ENCODE measurements at regions not wholly inside any gene's neighbourhood (a gene's known extent, or its start where the extent isn't known, plus 50 kb on each side); places are given as distances from the start of the nearest gene placed in this dataset.

DNA sequence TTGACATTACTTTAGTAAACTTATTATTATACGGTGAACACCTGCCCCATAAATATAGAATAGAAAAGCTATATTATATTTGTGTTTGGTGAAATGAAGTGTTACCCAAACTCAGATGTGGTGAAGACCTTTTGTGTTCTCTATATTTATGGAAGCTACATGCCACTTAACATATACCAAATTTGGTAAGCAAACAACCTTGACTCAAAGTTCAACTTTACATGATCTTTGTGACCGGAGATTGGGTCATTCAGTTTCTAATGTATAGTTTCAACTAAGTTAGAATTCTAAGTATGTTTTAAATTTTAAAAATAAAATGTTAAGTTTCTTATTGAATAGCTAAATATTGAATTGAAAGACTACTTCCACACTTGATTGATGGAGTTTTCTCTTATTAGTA lies 288.6 kb upstream of the SEMA3D start:
- Histone ChIP-seq H3K27ac (ENCODE audit: low read depth in 1 of 2, low read length in 2 of 2) (no peak overlapping the region), H3K27me3 (ENCODE audit: control insufficient read depth in 4 of 4, insufficient read depth in 4 of 4, low read length in 3 of 4) (peaks cover 0 to 3% (median 0%) of the 10 kb centered on the region in 4 donors), H3K36me3 (ENCODE audit: control insufficient read depth in 4 of 4, insufficient read depth in 3 of 4, low read depth in 1 of 4, low read length in 3 of 4) (no peaks in the 10 kb centered on the region), H3K9me3 (ENCODE audit: control insufficient read depth in 4 of 4, low read length in 3 of 4) (no peaks in the 10 kb centered on the region), H3K9ac (ENCODE audit: low read depth in 1 of 2, low read length in 2 of 2) (no peak overlapping the region), H3K4me3 (ENCODE audit: low read depth in 1 of 3, low read length in 3 of 3) (no peak overlapping the region), H3K4me1 (ENCODE audit: control insufficient read depth in 4 of 4, insufficient read depth in 4 of 4, low read length in 3 of 4) (no peaks in the 10 kb centered on the region)
- WGBS = 80% methylated on average over 2 of the region's 2 CpGs
- TF ChIP-seq, protein P1, sequence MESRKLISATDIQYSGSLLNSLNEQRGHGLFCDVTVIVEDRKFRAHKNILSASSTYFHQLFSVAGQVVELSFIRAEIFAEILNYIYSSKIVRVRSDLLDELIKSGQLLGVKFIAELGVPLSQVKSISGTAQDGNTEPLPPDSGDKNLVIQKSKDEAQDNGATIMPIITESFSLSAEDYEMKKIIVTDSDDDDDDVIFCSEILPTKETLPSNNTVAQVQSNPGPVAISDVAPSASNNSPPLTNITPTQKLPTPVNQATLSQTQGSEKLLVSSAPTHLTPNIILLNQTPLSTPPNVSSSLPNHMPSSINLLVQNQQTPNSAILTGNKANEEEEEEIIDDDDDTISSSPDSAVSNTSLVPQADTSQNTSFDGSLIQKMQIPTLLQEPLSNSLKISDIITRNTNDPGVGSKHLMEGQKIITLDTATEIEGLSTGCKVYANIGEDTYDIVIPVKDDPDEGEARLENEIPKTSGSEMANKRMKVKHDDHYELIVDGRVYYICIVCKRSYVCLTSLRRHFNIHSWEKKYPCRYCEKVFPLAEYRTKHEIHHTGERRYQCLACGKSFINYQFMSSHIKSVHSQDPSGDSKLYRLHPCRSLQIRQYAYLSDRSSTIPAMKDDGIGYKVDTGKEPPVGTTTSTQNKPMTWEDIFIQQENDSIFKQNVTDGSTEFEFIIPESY (IDR thresholded peaks at IDR 0.05) = no peak
- no peak for TF ChIP-seq RAD21 (IDR thresholded peaks at IDR 0.05)
- TF ChIP-seq, protein P2, sequence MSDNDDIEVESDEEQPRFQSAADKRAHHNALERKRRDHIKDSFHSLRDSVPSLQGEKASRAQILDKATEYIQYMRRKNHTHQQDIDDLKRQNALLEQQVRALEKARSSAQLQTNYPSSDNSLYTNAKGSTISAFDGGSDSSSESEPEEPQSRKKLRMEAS (IDR thresholded peaks at IDR 0.05) = no peak
- TF ChIP-seq, protein P3, sequence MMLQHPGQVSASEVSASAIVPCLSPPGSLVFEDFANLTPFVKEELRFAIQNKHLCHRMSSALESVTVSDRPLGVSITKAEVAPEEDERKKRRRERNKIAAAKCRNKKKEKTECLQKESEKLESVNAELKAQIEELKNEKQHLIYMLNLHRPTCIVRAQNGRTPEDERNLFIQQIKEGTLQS (IDR thresholded peaks at IDR 0.05) = no peak
- no peak for TF ChIP-seq SP1 (IDR thresholded peaks at IDR 0.05)
- no peak for TF ChIP-seq FOXA1 (IDR thresholded peaks at IDR 0.05)
- no peak for TF ChIP-seq YY1 (IDR thresholded peaks at IDR 0.05)
- no peak for DNase-seq (ENCODE audit: low spot score)

DNA sequence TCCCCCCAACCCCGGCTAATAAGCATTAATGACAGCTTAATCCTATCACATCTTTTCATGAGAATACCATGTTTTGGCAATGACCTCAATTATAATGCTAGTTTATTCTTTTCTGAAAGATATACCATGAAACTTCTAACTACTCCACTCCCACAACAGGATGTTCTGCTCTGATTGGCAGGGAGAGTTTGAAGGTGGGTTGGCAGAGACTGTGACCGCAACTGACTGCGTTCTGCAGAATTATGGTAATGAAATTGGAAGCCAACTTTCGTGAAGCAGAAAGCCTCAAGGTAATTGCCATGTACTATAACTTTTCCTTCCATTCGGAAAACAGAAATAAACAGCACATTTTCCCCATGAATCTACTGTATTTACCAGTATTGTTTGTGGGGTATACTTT lies 288.2 kb upstream of the SEMA3D start:
- no peaks in the 10 kb centered on the region for H3K36me3 ChIP-seq (ENCODE audit: control insufficient read depth in 4 of 4, insufficient read depth in 3 of 4, low read depth in 1 of 4, low read length in 3 of 4)
- no peak overlapping the region for H3K9ac ChIP-seq (ENCODE audit: low read depth in 1 of 2, low read length in 2 of 2)
- H3K27me3 ChIP-seq (ENCODE audit: control insufficient read depth in 4 of 4, insufficient read depth in 4 of 4, low read length in 3 of 4) = peaks cover 0 to 3% (median 0%) of the 10 kb centered on the region in 4 donors
- H3K4me3 ChIP-seq (ENCODE audit: low read depth in 1 of 3, low read length in 3 of 3) = no peak overlapping the region
- H3K9me3 ChIP-seq (ENCODE audit: control insufficient read depth in 4 of 4, low read length in 3 of 4) = no peaks in the 10 kb centered on the region
- WGBS = 89% methylated on average over 5 of the region's 5 CpGs
- no peak for DNase-seq (ENCODE audit: low spot score)
- H3K27ac ChIP-seq (ENCODE audit: low read depth in 1 of 2, low read length in 2 of 2) = no peak overlapping the region
- TF ChIP-seq, protein P4, sequence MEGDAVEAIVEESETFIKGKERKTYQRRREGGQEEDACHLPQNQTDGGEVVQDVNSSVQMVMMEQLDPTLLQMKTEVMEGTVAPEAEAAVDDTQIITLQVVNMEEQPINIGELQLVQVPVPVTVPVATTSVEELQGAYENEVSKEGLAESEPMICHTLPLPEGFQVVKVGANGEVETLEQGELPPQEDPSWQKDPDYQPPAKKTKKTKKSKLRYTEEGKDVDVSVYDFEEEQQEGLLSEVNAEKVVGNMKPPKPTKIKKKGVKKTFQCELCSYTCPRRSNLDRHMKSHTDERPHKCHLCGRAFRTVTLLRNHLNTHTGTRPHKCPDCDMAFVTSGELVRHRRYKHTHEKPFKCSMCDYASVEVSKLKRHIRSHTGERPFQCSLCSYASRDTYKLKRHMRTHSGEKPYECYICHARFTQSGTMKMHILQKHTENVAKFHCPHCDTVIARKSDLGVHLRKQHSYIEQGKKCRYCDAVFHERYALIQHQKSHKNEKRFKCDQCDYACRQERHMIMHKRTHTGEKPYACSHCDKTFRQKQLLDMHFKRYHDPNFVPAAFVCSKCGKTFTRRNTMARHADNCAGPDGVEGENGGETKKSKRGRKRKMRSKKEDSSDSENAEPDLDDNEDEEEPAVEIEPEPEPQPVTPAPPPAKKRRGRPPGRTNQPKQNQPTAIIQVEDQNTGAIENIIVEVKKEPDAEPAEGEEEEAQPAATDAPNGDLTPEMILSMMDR (IDR thresholded peaks at IDR 0.05; ENCODE audit: low read depth, low read length, missing input control) = no peak
- no peak for TF ChIP-seq JUND (IDR thresholded peaks at IDR 0.05)
- TF ChIP-seq RXRA (IDR thresholded peaks at IDR 0.05) = no peak
- no peak for TF ChIP-seq RAD21 (IDR thresholded peaks at IDR 0.05)
- TF ChIP-seq, protein P5, sequence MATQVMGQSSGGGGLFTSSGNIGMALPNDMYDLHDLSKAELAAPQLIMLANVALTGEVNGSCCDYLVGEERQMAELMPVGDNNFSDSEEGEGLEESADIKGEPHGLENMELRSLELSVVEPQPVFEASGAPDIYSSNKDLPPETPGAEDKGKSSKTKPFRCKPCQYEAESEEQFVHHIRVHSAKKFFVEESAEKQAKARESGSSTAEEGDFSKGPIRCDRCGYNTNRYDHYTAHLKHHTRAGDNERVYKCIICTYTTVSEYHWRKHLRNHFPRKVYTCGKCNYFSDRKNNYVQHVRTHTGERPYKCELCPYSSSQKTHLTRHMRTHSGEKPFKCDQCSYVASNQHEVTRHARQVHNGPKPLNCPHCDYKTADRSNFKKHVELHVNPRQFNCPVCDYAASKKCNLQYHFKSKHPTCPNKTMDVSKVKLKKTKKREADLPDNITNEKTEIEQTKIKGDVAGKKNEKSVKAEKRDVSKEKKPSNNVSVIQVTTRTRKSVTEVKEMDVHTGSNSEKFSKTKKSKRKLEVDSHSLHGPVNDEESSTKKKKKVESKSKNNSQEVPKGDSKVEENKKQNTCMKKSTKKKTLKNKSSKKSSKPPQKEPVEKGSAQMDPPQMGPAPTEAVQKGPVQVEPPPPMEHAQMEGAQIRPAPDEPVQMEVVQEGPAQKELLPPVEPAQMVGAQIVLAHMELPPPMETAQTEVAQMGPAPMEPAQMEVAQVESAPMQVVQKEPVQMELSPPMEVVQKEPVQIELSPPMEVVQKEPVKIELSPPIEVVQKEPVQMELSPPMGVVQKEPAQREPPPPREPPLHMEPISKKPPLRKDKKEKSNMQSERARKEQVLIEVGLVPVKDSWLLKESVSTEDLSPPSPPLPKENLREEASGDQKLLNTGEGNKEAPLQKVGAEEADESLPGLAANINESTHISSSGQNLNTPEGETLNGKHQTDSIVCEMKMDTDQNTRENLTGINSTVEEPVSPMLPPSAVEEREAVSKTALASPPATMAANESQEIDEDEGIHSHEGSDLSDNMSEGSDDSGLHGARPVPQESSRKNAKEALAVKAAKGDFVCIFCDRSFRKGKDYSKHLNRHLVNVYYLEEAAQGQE (IDR thresholded peaks at IDR 0.05) = no peak
- no peak for TF ChIP-seq YY1 (IDR thresholded peaks at IDR 0.05)
- no peak for TF ChIP-seq HNF4A (conservative IDR thresholded peaks at IDR 0.05)
- TF ChIP-seq, protein P1 (IDR thresholded peaks at IDR 0.05) = no peak
- TF ChIP-seq, protein P2 (IDR thresholded peaks at IDR 0.05) = no peak
- no peak for TF ChIP-seq GABPA (IDR thresholded peaks at IDR 0.05 in 1 of 2, conservative IDR thresholded peaks at IDR 0.05 in 1 of 2)
- no peak for TF ChIP-seq FOXA2 (IDR thresholded peaks at IDR 0.05)
- TF ChIP-seq, protein P3 (IDR thresholded peaks at IDR 0.05) = no peak
- TF ChIP-seq TAF1 (conservative IDR thresholded peaks at IDR 0.05) = no peak
- no peak for TF ChIP-seq SP1 (IDR thresholded peaks at IDR 0.05)
- no peak for TF ChIP-seq EGR1 (IDR thresholded peaks at IDR 0.05; ENCODE audit: low read depth in 2 of 2)
- no peak for TF ChIP-seq NR2F2 (IDR thresholded peaks at IDR 0.05)
- TF ChIP-seq FOXA1 (IDR thresholded peaks at IDR 0.05) = no peak
- no peaks in the 10 kb centered on the region for H3K4me1 ChIP-seq (ENCODE audit: control insufficient read depth in 4 of 4, insufficient read depth in 4 of 4, low read length in 3 of 4)

All from liver (tissue), 8 donors.